MCF 10A (cell line): ENCODE measurements at regions not wholly inside any gene's neighbourhood (a gene's known extent, or its start where the extent isn't known, plus 50 kb on each side); places are given as distances from the start of the nearest gene placed in this dataset.

Experiments used
- BruUV-seq: library from RNA; stranded (reverse); fragments of 400-500 nt; replicated peaks from 2 replicates; lab custom pipeline; 2021; lab: Mats Ljungman, UMichigan
- CTCF ChIA-PET: fragments of 300-600 bp; sonication (Branson Sonifier 250); formaldehyde crosslinking; extraction: SDS; loops from one replicate; lab custom pipeline; 2021; ENCODE audit warnings: antibody characterized with exemption, inconsistent platforms; lab: Yijun Ruan, JAX
- POLR2A ChIA-PET: fragments of 300-600, 350-650 bp; sonication (Branson Sonifier 250); formaldehyde crosslinking; extraction: SDS; loops from one replicate; lab custom pipeline; 2020; ENCODE audit warnings: antibody characterized with exemption, inconsistent platforms; lab: Yijun Ruan, JAX
- DNase-seq: peaks from one replicate; pipeline ENCODE4 v3.0.0-alpha.2; 2018; ENCODE audit not compliant: unreplicated experiment
- H3K27ac Mint-ChIP-seq: one replicate; pipeline ENCODE4 v1.8.0; 2022; ENCODE audit warnings: mild to moderate bottlenecking, low read depth, mixed read lengths; ENCODE audit not compliant: unreplicated experiment
- H3K27me3 Mint-ChIP-seq: one replicate; pipeline ENCODE4 v1.8.0; 2022; ENCODE audit warnings: mixed read lengths; ENCODE audit not compliant: insufficient read depth, unreplicated experiment
- H3K36me3 Mint-ChIP-seq: one replicate; pipeline ENCODE4 v1.8.0; 2022; ENCODE audit warnings: mild to moderate bottlenecking, moderate library complexity, mixed read lengths; ENCODE audit not compliant: insufficient read depth, unreplicated experiment
- H3K4me1 Mint-ChIP-seq: one replicate; pipeline ENCODE4 v1.8.0; 2022; ENCODE audit warnings: mixed read lengths; ENCODE audit not compliant: insufficient read depth, unreplicated experiment
- H3K4me3 Mint-ChIP-seq: one replicate; pipeline ENCODE4 v1.8.0; 2022; ENCODE audit warnings: mild to moderate bottlenecking, moderate library complexity, mixed read lengths; ENCODE audit not compliant: unreplicated experiment
- H3K9me3 Mint-ChIP-seq: one replicate; pipeline ENCODE4 v1.8.0; 2022; ENCODE audit warnings: mixed read lengths; ENCODE audit not compliant: unreplicated experiment
- CTCF ChIP-seq: fragments of 200-600 bp; IDR thresholded peaks from one replicate; pipeline ENCODE4 v1.8.0; 2022; ENCODE audit warnings: antibody characterized with exemption, mild to moderate bottlenecking; ENCODE audit not compliant: unreplicated experiment
- intact Hi-C: fragments of 100-400 bp; cut with micrococcal nuclease; formaldehyde crosslinking; loops from 2 replicates; pipeline ENCODE4 v1.14.1; 2022

- peaks cover 32% of the 10 kb centered on the region for H3K27me3 Mint-ChIP-seq
- POLR2A ChIA-PET = interaction anchor here (1.1 to 1.4 kb wide), 3 partner anchors 9 to 125 kb away, joined by 3 to 6 read pairs (median 3); no protein-coding TSS in a partner anchor
- no peak for TF ChIP-seq CTCF
- H3K9me3 Mint-ChIP-seq = no peaks in the 10 kb centered on the region
- H3K36me3 Mint-ChIP-seq = peaks cover 5% of the 10 kb centered on the region
- no peak overlapping the region for H3K27ac Mint-ChIP-seq
- BruUV-seq = no TSS peak
- peaks cover 7% of the 10 kb centered on the region for H3K4me1 Mint-ChIP-seq
- DNase-seq = no peak
- CTCF ChIA-PET = interaction anchor here (0.6 to 5.1 kb wide), 3 partner anchors 10 to 885 kb away, joined by 3 to 27 read pairs (median 3); no protein-coding TSS in a partner anchor
- intact Hi-C loops = no loop called here
- no peak overlapping the region for H3K4me3 Mint-ChIP-seq
Observed at GRCh38 chr1:41293779-41294178, 51.7 kb upstream of the SCMH1 start.
